Body of pancreas (tissue), 4 donors: ENCODE measurements at regions not wholly inside any gene's neighbourhood (a gene's known extent, or its start where the extent isn't known, plus 50 kb on each side); places are given as distances from the start of the nearest gene placed in this dataset.
A peak's percentile ranks its signal among the peaks of the same experiment; 100 is the strongest.

Source experiments
- ATAC-seq: fragments of 150-250 bp; one replicate; pipeline ENCODE4 v1.9.1; 2016
- DNase-seq, 4 donors: peaks; one replicate each; pipeline ENCODE4 v3.0.0-alpha.2; 2019
- H3K27ac ChIP-seq, 4 donors: fragments of 200-600 bp; sonication (generic); 1 replicate in 3 of 4; 2 replicates in 1 of 4; pipeline versions ENCODE4 v1.5.1 to v1.6.1; 2016 to 2019; ENCODE audit warnings: mild to moderate bottlenecking in 1 of 4, mixed read lengths in 1 of 4, moderate library complexity in 1 of 4
- H3K27me3 ChIP-seq, 2 donors: fragments of 200-600 bp; sonication (generic); one replicate each; pipeline ENCODE4 v1.6.0; 2016; ENCODE audit warnings: mild to moderate bottlenecking in 1 of 2
- H3K36me3 ChIP-seq, 2 donors: fragments of 200-600 bp; sonication (generic); replicated peaks in 1 of 2; 2 replicates each; pipeline ENCODE4 v1.5.1; 2016; ENCODE audit warnings: low read depth in 2 of 2; ENCODE audit not compliant: insufficient read depth in 1 of 2
- H3K4me1 ChIP-seq: fragments of 200-600 bp; sonication (generic); one replicate; pipeline ENCODE4 v1.6.0; 2016
- H3K4me3 ChIP-seq, 2 donors: fragments of 200-600 bp; sonication (generic); 1 replicate in 1 of 2; 2 replicates in 1 of 2; pipeline ENCODE4 v1.5.1; 2016 to 2019
- H3K9me3 ChIP-seq, 3 donors: fragments of 200-600 bp; sonication (generic); 1 replicate in 2 of 3; 2 replicates in 1 of 3; pipeline ENCODE4 v1.5.1; 2016
- POLR2A ChIP-seq, 3 donors: fragments of 450-650 bp; IDR thresholded peaks; one replicate each; pipeline ENCODE4 v1.6.1; 2016; ENCODE audit warnings: antibody characterized with exemption in 3 of 3, mild to moderate bottlenecking in 2 of 3
- WGBS, 2 donors: methylation state at CpG; one replicate each; pipeline ENCODE4 v1.1.5; 2017; 5-methylcytosine and 5-hydroxymethylcytosine counted together
- intact Hi-C: fragments of 100-400 bp; cut with DNase I; formaldehyde crosslinking; loops from one replicate; pipeline ENCODE4 v1.15.1; 2023
- TF ChIP-seq, protein P1 (sequence below), 7 experiments: fragments of 450-650 bp in 4 of 7; fragments of 200-600 bp in 3 of 7; sonication (generic) in 3 of 7; IDR thresholded peaks; one replicate each; pipeline ENCODE4 v1.5.1; 2016 to 2019; ENCODE audit warnings: antibody characterized with exemption in 7 of 7

DNA sequence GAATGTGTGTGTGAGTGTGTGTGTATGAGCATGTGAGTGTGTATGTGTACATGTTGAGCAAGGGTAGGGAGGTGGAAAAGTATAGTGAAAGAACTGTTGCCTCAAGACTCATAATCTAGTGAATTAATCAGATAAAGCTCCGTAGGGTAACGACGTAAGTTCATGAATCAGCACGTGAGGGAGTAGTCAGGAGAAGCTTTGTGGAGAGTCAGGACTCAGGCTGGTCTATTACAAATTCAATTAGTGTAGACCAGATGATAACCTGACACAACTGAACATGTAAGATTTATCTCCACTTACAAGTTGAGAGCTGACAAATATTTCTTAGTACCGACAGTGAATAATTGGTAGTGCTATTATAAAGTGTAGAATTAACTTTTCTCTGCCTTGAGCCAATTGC, 194.5 kb downstream of the RAD51AP2 start:
- Histone ChIP-seq H3K4me3 (no peak overlapping the region), H3K4me1 (no peaks in the 10 kb centered on the region), H3K9me3 (no peaks in the 10 kb centered on the region), H3K27ac (no peak overlapping the region), H3K36me3 (no peaks in the 10 kb centered on the region), H3K27me3 (no peaks in the 10 kb centered on the region)
- intact Hi-C loops = no loop called here
- 49 to 50% methylated on average over 5 of the region's 5 CpGs for WGBS, 2 donors
- ATAC-seq = no peak
- TF ChIP-seq, protein P1, sequence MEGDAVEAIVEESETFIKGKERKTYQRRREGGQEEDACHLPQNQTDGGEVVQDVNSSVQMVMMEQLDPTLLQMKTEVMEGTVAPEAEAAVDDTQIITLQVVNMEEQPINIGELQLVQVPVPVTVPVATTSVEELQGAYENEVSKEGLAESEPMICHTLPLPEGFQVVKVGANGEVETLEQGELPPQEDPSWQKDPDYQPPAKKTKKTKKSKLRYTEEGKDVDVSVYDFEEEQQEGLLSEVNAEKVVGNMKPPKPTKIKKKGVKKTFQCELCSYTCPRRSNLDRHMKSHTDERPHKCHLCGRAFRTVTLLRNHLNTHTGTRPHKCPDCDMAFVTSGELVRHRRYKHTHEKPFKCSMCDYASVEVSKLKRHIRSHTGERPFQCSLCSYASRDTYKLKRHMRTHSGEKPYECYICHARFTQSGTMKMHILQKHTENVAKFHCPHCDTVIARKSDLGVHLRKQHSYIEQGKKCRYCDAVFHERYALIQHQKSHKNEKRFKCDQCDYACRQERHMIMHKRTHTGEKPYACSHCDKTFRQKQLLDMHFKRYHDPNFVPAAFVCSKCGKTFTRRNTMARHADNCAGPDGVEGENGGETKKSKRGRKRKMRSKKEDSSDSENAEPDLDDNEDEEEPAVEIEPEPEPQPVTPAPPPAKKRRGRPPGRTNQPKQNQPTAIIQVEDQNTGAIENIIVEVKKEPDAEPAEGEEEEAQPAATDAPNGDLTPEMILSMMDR (IDR thresholded peaks at IDR 0.05) = no peak
- no peak for TF ChIP-seq POLR2A (IDR thresholded peaks at IDR 0.05)
- DNase-seq = no peak

DNA sequence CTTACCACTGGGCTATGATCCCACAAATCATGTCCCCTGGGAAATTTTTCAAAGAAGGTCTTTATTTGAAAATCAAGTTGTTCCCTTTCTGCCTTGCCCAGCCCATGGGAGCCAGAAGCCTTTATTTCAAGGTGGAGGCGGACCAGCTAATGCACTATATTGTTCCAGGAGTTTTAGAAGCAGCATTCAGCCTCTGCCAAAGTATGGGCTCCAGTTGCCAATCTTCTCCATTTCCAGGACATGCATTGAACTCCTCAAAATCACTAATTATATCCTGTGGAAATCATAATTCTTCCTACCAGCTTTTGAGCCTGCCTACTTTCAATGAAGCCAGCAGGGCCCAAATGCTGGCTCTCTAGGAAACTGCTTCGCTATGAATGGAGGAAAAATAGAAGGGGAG, 195.8 kb downstream of the RAD51AP2 start:
- no peaks in the 10 kb centered on the region for H3K4me1 ChIP-seq
- H3K36me3 ChIP-seq = no peaks in the 10 kb centered on the region
- intact Hi-C loops = no loop called here
- WGBS, 2 donors = 61 to 84% methylated on average over 2 of the region's 2 CpGs
- ATAC-seq = no peak
- H3K27ac ChIP-seq = no peak overlapping the region
- H3K4me3 ChIP-seq = no peak overlapping the region
- H3K27me3 ChIP-seq = no peaks in the 10 kb centered on the region
- no peaks in the 10 kb centered on the region for H3K9me3 ChIP-seq
- no peak for DNase-seq
- TF ChIP-seq, protein P1 (IDR thresholded peaks at IDR 0.05) = no peak
- no peak for TF ChIP-seq POLR2A (IDR thresholded peaks at IDR 0.05)

DNA sequence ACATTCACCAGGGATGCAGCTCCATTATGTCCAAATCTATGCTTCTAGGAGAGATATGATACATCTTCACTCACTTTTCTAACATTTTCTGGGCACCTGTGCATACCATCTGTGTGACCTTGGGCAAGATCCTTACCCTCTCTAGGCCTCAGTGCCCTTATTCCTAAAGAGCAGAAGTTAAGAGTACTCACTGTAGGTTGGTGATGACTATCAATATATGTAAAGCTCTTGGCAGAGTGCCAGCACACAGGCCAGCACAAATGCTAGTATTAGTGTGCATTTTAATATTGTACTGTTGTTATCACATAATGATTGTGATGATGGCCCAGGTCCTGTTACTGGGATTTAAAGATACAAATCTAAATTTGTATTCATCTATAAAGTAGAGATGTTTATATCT, 199.2 kb downstream of the RAD51AP2 start:
- DNase-seq = peak in 1 of 4 donors; percentile 12
- no peaks in the 10 kb centered on the region for H3K9me3 ChIP-seq
- intact Hi-C loops = no loop called here
- no peaks in the 10 kb centered on the region for H3K27me3 ChIP-seq
- no peak overlapping the region for H3K27ac ChIP-seq
- H3K36me3 ChIP-seq = no peaks in the 10 kb centered on the region
- TF ChIP-seq POLR2A (IDR thresholded peaks at IDR 0.05) = no peak
- TF ChIP-seq, protein P1 (IDR thresholded peaks at IDR 0.05) = no peak
- no peaks in the 10 kb centered on the region for H3K4me1 ChIP-seq
- no peak for ATAC-seq
- no peak overlapping the region for H3K4me3 ChIP-seq

DNA sequence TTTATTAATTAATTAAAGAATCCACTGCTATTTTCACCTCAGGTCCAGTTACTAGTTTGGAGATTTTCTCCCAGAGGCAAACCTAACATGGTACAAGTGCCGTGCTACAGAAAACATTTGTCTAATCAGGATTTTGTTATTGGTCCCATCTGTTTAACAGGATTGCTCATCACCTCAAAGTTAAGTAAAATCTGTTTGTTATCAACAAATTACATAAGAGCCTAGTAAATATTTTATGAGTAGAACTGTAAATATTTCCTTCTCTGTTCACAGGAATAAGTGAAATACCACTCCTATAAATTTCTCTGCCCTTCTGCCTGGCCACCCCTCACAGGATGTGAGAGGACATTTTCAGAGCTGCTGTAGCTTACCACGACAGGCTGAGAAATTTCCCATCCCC, 200.2 kb downstream of the RAD51AP2 start:
- Histone ChIP-seq H3K4me1 (no peaks in the 10 kb centered on the region), H3K9me3 (no peaks in the 10 kb centered on the region), H3K27ac (no peak overlapping the region), H3K27me3 (no peaks in the 10 kb centered on the region), H3K4me3 (no peak overlapping the region), H3K36me3 (no peaks in the 10 kb centered on the region)
- DNase-seq (no peak), ATAC-seq (no peak)
- WGBS, 2 donors = 28 to 41% methylated on average over 2 of the region's 2 CpGs
- intact Hi-C loops = no loop called here
- no peak for TF ChIP-seq POLR2A (IDR thresholded peaks at IDR 0.05)
- TF ChIP-seq, protein P1 (IDR thresholded peaks at IDR 0.05) = no peak

DNA sequence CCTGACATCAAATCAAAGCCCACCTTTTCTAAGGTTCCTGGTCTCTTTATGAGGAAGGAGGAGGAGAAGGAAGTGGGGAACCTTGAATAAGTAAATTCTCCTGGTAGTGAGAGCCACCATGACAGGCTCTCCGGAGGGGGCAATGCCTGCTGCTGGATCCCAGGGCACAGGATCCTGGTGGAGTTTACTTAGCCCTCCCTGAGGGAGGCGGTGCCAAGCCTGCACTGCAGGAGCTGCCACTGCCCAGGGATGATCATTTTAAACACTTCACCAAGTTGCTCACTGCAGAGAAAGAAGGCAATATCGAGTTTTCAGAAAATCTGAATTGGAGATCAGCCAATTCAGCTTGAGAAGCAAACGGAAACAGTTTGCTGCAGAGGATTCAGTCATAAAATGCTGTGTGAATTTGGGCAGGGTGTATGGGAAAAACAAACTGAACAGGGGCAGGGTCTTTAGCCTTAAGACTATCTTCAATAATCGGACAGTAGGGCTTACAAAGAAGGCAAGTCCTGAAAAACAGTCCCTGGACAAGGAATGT, 200.7 kb downstream of the RAD51AP2 start:
- H3K27me3 ChIP-seq = no peaks in the 10 kb centered on the region
- ATAC-seq (no peak), DNase-seq (no peak)
- H3K4me3 ChIP-seq = no peak overlapping the region
- 26 to 33% methylated on average over 5 of the region's 5 CpGs for WGBS, 2 donors
- H3K36me3 ChIP-seq = no peaks in the 10 kb centered on the region
- H3K4me1 ChIP-seq = no peaks in the 10 kb centered on the region
- no peaks in the 10 kb centered on the region for H3K9me3 ChIP-seq
- intact Hi-C loops = no loop called here
- TF ChIP-seq, protein P1 (IDR thresholded peaks at IDR 0.05) = no peak
- TF ChIP-seq POLR2A (IDR thresholded peaks at IDR 0.05) = no peak
- H3K27ac ChIP-seq = no peak overlapping the region
